ENCODE measurements at regions not wholly inside any gene's neighbourhood (a gene's known extent, or its start where the extent isn't known, plus 50 kb on each side); places are given as distances from the start of the nearest gene placed in this dataset.

GRCh38 chr22:34702279-34702678 is 363.7 kb upstream of the ISX start:
- intact Hi-C loops (cut with micrococcal nuclease), result no loop called here

GRCh38 chr22:34709641-34710040 is 356.3 kb upstream of the ISX start:
- intact Hi-C loops (cut with micrococcal nuclease), result no loop called here

- intact Hi-C loops (cut with micrococcal nuclease), result no loop called here
These were observed 343.1 kb upstream of the ISX start for GRCh38 chr22:34722901-34723300.

GRCh38 chr22:34736081-34736480 is 329.9 kb upstream of the ISX start:
- intact Hi-C loops (cut with micrococcal nuclease), result no loop called here

GRCh38 chr22:34738661-34739400 is 327.1 kb upstream of the ISX start:
- intact Hi-C loops (cut with micrococcal nuclease), result no loop called here

DNA sequence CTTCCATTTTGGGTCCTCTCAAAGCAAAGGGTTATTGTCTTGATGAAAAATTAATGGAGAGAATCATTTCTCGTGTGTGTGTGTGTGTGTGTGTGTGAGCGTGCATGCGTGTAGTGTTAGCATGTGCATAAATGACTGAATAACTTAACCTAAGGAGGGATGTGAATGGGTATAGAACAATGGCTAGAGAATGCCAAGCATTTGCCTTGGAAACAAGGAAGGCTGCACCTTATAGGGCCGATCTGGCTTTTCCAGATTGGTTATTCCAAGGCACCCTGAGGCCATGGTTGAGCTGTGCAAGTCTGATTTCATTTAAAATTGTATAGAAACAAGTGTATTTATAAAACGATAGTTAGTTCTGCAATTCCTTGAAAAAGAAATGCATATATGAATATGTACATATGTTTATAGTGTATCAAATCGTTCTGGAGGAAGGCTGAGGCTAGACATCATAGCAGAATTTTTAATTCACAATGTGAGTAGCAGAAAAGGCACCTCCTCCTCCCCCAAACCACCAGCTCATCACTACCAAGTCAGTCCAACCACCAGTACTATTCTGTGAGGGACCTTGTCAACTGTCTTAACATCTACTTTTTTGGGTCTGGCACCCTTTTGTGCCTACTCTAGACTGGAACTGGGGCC is 322.7 kb upstream of the ISX start:
- intact Hi-C loops (cut with micrococcal nuclease), result no loop called here

DNA sequence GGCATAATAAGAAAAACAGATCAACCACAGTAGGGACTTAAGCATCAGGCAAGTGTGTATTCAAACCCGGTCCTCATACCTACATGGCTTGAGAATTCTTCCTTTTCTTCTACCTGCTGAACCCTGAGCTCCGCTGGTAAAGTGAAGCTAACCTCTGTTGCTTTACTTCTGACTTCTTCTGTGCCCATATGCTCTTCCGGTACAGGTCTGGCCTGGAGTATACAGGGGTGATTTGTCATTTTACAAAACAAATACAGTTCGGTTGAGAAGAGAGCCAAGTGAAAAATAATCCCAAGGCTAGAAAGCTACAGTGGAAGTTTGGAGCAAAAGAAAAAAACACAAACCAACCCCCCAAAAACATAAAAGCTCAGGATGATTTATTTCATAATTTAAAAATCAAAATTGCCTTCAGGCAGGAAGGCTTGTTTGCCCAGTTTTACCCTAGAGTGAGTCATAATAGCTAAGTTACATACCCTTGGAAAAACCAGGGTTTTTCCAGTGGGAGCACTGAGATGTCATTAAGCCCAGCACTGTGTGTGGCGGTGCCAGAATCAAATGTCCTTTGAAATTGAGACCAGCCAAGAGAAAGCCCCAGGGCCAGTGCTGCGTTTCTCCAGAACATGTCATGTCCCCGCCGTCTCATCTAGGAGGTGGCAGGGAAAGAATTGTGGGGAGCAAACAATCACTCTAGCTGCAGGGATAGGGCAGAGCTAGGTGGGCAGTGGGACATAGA is 305.5 kb upstream of the ISX start:
- intact Hi-C loops (cut with micrococcal nuclease), result no loop called here

DNA sequence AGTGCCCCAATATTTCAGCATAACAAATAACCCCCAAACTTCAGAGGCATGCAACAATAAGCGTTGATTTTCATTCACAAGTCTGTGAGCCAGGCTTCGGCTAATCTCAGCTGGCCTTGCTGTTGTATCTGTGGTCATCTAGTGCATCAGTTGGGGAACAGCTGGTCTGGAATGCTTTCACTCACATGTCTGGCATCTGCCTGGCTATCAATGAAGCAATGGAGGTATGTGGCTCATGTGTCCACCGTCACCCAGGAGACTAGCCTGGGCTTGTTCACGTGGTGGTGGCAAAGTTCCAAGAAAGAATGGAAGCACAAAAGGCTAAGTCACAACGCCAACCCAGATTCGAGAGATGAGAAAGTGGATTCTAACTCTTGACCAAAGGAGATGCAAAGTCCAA is 304.8 kb upstream of the ISX start:
- intact Hi-C loops (cut with micrococcal nuclease), result no loop called here

- intact Hi-C loops (cut with micrococcal nuclease), result no loop called here
These were observed 302.5 kb upstream of the ISX start for GRCh38 chr22:34763496-34763895.

- intact Hi-C loops (cut with micrococcal nuclease), result no loop called here
These were observed 300.8 kb upstream of the ISX start for GRCh38 chr22:34765115-34765514.

DNA sequence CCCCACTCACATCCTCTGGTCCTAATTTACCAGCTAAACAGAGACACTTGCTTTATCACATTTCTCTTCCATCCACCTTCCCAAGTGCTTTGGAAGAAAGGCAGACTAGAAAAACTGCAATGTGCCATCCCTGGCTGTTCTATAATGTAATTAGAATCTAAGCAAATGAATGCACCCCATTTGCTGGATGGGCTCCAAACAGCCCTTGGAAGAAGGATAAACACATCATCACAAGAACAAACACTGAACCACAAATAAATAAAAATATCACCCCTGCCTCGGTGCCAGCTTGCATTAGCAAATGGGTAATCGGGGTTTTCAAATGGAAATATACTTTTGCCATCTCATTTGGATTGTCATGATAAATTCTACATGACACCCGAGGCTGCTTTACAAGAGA is 296.6 kb upstream of the ISX start:
- intact Hi-C loops (cut with micrococcal nuclease), result no loop called here

DNA sequence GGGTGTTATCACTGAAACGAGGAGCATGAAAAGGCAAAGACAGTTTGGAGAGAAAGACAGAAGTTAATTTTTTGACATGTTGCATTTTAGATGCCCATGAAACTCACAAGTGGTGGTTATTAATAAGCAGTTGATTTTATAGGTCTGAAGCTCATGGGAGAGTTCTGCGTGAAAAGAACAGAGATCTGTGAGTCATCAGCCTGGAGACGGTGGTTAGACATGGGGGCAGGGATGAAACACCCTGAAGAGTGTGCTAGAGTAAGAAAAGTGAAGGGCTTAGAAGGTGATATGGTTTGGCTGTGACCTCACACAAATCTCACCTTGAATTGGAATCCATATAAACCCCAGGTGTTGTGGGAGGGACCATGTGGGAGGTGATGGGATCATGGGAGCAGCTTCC is 289.1 kb upstream of the ISX start:
- intact Hi-C loops (cut with micrococcal nuclease), result no loop called here

DNA sequence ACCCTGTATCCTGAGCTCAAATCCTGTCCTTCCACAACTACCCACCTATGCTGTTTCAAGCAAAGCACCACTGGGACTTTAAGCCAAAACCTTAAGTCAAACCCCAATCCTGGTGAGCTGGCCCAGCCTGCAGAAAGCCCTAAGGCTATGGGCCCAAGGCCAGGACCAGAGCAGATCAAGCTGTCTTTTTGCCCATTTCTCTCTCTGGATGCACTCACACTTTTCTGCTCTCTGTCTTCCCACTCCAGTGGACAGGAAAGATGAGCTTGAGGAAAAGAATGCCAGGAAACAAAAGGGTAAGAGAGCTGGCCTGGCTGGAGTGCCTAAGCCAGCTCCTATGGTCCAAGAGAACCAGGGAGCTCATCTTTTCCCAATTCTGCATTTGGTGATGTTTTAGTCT is 284.3 kb upstream of the ISX start:
- intact Hi-C loops (cut with micrococcal nuclease), result no loop called here

DNA sequence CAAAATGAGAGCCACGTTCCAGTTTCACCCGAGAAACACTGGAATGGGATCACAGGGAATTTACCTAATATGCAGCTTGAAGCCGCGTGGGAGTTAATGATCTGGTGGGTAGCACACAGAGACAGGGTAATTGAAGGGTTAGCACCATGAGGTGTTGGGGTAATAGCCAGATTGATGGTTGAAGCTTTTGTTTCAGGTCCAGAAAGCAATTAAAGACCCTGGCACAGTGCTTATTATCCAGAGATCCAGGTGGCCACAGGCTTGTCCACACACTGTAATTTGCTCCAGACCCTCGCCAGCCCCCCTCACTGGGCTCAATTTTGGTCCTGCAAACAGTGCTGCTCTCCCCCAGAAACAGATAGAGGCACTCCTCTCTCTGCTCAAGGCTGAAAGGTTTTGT is 282.5 kb upstream of the ISX start:
- intact Hi-C loops (cut with micrococcal nuclease), result no loop called here

DNA sequence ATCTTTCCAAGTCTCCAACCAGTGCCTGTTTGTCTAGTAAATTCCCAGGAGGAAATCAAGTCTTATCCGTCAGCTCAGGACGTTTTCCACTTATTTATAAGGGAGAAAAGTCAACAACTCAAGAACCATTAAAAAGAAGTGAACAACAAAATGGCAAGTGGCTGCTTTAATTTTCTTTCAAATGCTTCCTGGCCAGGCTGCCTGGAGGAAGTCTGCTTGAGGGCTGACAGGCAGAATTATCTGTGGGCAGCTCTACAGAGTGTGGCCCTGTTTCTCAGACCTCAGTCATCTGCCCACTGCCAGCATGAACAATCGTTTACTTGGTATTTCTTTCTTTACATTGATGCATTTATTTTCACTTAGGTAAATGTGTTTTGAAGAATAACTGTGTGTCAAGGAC is 281.9 kb upstream of the ISX start:
- intact Hi-C loops (cut with micrococcal nuclease), result no loop called here

GRCh38 chr22:34797826-34798225 is 268.1 kb upstream of the ISX start:
- intact Hi-C loops (cut with micrococcal nuclease), result no loop called here

DNA sequence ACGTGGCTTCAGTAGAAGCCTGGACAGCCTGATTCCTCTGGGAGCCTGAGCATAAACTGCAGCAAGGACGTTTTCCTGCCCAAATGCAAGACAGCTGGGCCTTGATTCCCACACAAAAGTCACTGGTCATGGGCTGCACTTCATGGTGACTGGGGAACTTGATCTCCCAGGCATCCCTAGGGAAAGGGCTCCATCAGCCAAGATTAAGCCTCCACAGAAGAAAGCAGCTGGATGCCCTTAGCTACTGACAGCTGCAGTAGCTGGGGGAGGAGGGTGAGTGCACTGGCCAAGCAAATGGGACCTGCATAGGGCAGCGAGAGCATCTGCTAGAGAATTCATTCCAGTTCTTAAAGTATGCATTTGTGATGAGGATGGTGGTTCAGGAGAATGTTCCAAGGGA is 267.4 kb upstream of the ISX start:
- intact Hi-C loops (cut with micrococcal nuclease), result no loop called here

DNA sequence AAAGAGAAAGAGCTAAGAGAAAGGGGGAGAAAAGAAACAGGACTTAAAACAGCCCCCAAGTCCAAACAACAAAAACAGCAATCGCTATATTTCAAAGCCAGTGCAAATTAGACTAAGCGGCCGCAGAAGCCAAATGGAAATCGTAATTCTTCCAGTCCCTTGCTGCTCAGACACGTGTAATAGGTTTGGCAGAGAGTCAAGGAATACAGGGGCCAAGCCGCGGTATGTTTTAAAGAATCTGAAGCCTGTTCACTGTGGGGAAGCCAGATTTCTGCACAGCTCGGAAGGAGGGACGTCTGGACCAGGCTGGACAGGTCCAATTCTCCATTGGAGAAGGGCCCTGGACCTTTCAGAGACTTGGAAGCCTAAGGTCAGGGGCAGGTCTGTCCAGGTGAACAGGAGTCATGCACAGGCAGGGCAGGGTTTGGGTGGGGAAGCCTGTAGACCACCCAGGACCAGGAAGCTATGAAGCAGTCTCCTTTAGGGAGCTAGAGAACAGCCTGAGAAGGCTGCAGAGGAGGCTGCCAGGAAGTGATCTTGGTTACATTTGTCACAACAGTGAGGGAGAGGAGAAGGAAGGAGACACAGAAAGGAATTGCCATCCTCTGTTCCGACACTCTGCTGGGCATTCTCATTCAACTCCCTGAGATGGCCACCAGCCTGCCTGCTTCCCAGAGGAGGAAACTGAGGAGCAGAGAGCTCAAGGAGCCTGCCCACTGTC is 265.5 kb upstream of the ISX start:
- intact Hi-C loops (cut with micrococcal nuclease), result no loop called here

GRCh38 chr22:34801221-34801620 is 264.7 kb upstream of the ISX start:
- intact Hi-C loops (cut with micrococcal nuclease), result no loop called here

GRCh38 chr22:34804091-34804490 is 261.9 kb upstream of the ISX start:
- intact Hi-C loops (cut with micrococcal nuclease), result no loop called here

DNA sequence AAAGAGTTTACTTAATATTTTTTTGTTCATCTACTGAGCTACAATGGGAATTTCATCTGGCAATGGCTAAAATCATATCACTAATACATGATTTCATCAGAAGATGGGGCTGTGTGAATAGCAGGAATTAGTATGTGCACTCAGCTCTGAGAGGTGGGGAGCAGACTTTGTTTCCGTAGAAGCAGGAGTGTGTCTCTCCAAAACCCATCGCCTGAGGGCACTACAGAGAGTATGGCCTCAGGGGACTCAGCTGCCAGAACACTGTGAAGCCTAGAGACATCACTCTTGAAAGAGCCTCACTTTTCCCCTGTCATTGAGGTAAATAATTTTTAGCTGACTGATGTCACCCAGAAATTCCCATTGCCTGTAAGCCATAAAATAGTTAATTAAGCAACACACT is 261.4 kb upstream of the ISX start:
- intact Hi-C loops (cut with micrococcal nuclease), result no loop called here

DNA sequence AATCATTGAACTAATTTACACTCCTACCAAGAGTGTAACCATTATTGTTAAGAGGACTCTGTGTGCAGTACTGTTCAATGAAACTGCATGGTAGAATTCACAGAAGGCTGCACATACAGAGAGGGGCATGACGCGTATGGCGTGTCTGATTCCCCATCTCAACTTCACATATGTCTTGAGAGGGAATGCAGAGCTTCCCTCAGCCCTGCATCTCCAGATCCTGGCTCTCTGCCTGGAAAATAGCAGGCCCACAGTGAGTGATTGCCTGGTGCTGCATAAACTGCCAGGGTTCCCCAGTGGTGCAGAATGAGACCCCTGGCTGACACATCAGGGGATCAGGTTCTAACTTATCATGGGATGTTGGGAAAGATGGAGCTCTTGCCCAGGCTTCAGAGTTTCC is 260.2 kb upstream of the ISX start:
- intact Hi-C loops (cut with micrococcal nuclease), result no loop called here

Data from T-helper 2 cell treated with Interferon-gamma antibody and Interleukin-4, amounts not matched to agents 100 ng/mL and 5 ng/mL, for 36 hours (primary cell).